ENCODE measurements at regions not wholly inside any gene's neighbourhood (a gene's known extent, or its start where the extent isn't known, plus 50 kb on each side); places are given as distances from the start of the nearest gene placed in this dataset.

GRCh38 chr16:51549836-51550235 lies 398.8 kb upstream of the SALL1 start:
- in situ Hi-C loops (cut with MboI; ENCODE audit: low pct_ligation_motif_present in 1 of 4, low pct_unique_long_range_greater_than_20kb in 1 of 4, low sequenced_read_pairs in 3 of 4): no loop called here
- TF ChIP-seq POLR2A (IDR thresholded peaks at IDR 0.05) (no peak), CTCF (IDR thresholded peaks at IDR 0.05) (no peak), EP300 (IDR thresholded peaks at IDR 0.05; ENCODE audit: low read depth) (no peak), POLR2AphosphoS5 (IDR thresholded peaks at IDR 0.05) (no peak)

GRCh38 chr16:51545951-51546350 lies 394.9 kb upstream of the SALL1 start:
- DNase-seq: no peak
- intact Hi-C loops (cut with DNase I; ENCODE audit: low total_unique reads) (no loop called here), in situ Hi-C loops (cut with MboI; ENCODE audit: low pct_ligation_motif_present in 1 of 4, low pct_unique_long_range_greater_than_20kb in 1 of 4, low sequenced_read_pairs in 3 of 4) (no loop called here)
- H3K4me3 ChIP-seq: no peak overlapping the region
- H3K27ac ChIP-seq: no peak overlapping the region
- 63 to 90% methylated on average over 2 to 6 of the region's 6 CpGs for WGBS, 2 donors (ENCODE audit: low coverage in 1 of 2)
- H3K27me3 ChIP-seq: no peaks in the 10 kb centered on the region
- H3K4me1 ChIP-seq: no peaks in the 10 kb centered on the region
- TF ChIP-seq CTCF (IDR thresholded peaks at IDR 0.05): no peak
- no peak for TF ChIP-seq EP300 (IDR thresholded peaks at IDR 0.05; ENCODE audit: low read depth)
- no peaks in the 10 kb centered on the region for H3K36me3 ChIP-seq
- no peaks in the 10 kb centered on the region for H3K9me3 ChIP-seq

More at GRCh38 chr16:51549836-51550235, 398.8 kb upstream of the SALL1 start:
- H3K4me1 ChIP-seq: no peaks in the 10 kb centered on the region
- H3K27me3 ChIP-seq: no peaks in the 10 kb centered on the region
- no peaks in the 10 kb centered on the region for H3K36me3 ChIP-seq
- no peak overlapping the region for H3K27ac ChIP-seq
- 56 to 100% methylated on average over 1 to 3 of the region's 3 CpGs for WGBS, 2 donors (ENCODE audit: low coverage in 1 of 2)
- DNase-seq: no peak
- H3K4me3 ChIP-seq: no peak overlapping the region
- H3K9me3 ChIP-seq: no peaks in the 10 kb centered on the region
- intact Hi-C loops (cut with DNase I; ENCODE audit: low total_unique reads): no loop called here

GRCh38 chr16:51544851-51545467 lies 393.9 kb upstream of the SALL1 start:
- H3K9me3 ChIP-seq: no peaks in the 10 kb centered on the region
- in situ Hi-C loops (cut with MboI; ENCODE audit: low pct_ligation_motif_present in 1 of 4, low pct_unique_long_range_greater_than_20kb in 1 of 4, low sequenced_read_pairs in 3 of 4): no loop called here
- H3K36me3 ChIP-seq: no peaks in the 10 kb centered on the region
- H3K4me3 ChIP-seq: no peak overlapping the region
- no peaks in the 10 kb centered on the region for H3K27me3 ChIP-seq
- TF ChIP-seq POLR2A (IDR thresholded peaks at IDR 0.05) (no peak), CTCF (IDR thresholded peaks at IDR 0.05) (no peak), POLR2AphosphoS5 (IDR thresholded peaks at IDR 0.05) (no peak), EP300 (IDR thresholded peaks at IDR 0.05; ENCODE audit: low read depth) (no peak)
- 0 to 24% methylated on average over 4 to 13 of the region's 13 CpGs for WGBS, 2 donors (ENCODE audit: low coverage in 1 of 2)
- H3K27ac ChIP-seq: no peak overlapping the region
- intact Hi-C loops (cut with DNase I; ENCODE audit: low total_unique reads): no loop called here
- no peak for DNase-seq
- no peaks in the 10 kb centered on the region for H3K4me1 ChIP-seq

GRCh38 chr16:51543971-51544370 lies 392.9 kb upstream of the SALL1 start:
- TF ChIP-seq POLR2AphosphoS5 (IDR thresholded peaks at IDR 0.05): no peak
- intact Hi-C loops (cut with DNase I; ENCODE audit: low total_unique reads): no loop called here
- WGBS, 2 donors (ENCODE audit: low coverage in 1 of 2): 70 to 79% methylated on average over 3 to 9 of the region's 9 CpGs
- Histone ChIP-seq H3K36me3 (no peaks in the 10 kb centered on the region), H3K27me3 (no peaks in the 10 kb centered on the region), H3K27ac (no peak overlapping the region), H3K4me1 (no peaks in the 10 kb centered on the region), H3K9me3 (no peaks in the 10 kb centered on the region), H3K4me3 (no peak overlapping the region)
- in situ Hi-C loops (cut with MboI; ENCODE audit: low pct_ligation_motif_present in 1 of 4, low pct_unique_long_range_greater_than_20kb in 1 of 4, low sequenced_read_pairs in 3 of 4): no loop called here
- no peak for DNase-seq

Data from transverse colon (tissue), 4 donors.